ENCODE measurements at regions not wholly inside any gene's neighbourhood (a gene's known extent, or its start where the extent isn't known, plus 50 kb on each side); places are given as distances from the start of the nearest gene placed in this dataset.

- H3K27me3 ChIP-seq (replicated peaks; ENCODE audit: control insufficient read depth, insufficient read depth, low read length): no peaks in the 10 kb centered on the region
- H3K4me3 ChIP-seq (ENCODE audit: low read length): no peak overlapping the region
- H3K4me1 ChIP-seq (ENCODE audit: control insufficient read depth, insufficient read depth, low read length): peaks cover 35% of the 10 kb centered on the region
- H3K36me3 ChIP-seq (ENCODE audit: control insufficient read depth, insufficient read depth, low read length, severe bottlenecking): no peaks in the 10 kb centered on the region
- H3K9ac ChIP-seq (ENCODE audit: low read length): no peak overlapping the region
- peak; percentile 31 for DNase-seq (ENCODE audit: low read depth)
- no peaks in the 10 kb centered on the region for H3K9me3 ChIP-seq (ENCODE audit: control insufficient read depth, low read length)
These were observed 63.2 kb upstream of the GUCY1A1 start for GRCh38 chr4:155603360-155603891.

GRCh38 chr4:155602351-155603140 is 64.1 kb upstream of the GUCY1A1 start:
- H3K9me3 ChIP-seq (ENCODE audit: control insufficient read depth, low read length): no peaks in the 10 kb centered on the region
- H3K36me3 ChIP-seq (ENCODE audit: control insufficient read depth, insufficient read depth, low read length, severe bottlenecking): no peaks in the 10 kb centered on the region
- no peak overlapping the region for H3K4me3 ChIP-seq (ENCODE audit: low read length)
- peaks cover 35% of the 10 kb centered on the region for H3K4me1 ChIP-seq (ENCODE audit: control insufficient read depth, insufficient read depth, low read length)
- no peak overlapping the region for H3K9ac ChIP-seq (ENCODE audit: low read length)
- DNase-seq (ENCODE audit: low read depth): peak; percentile 57
- no peaks in the 10 kb centered on the region for H3K27me3 ChIP-seq (replicated peaks; ENCODE audit: control insufficient read depth, insufficient read depth, low read length)

GRCh38 chr4:155600244-155600643 is 66.4 kb upstream of the GUCY1A1 start:
- Histone ChIP-seq H3K9me3 (ENCODE audit: control insufficient read depth, low read length) (no peaks in the 10 kb centered on the region), H3K27me3 (replicated peaks; ENCODE audit: control insufficient read depth, insufficient read depth, low read length) (no peaks in the 10 kb centered on the region), H3K4me3 (ENCODE audit: low read length) (no peak overlapping the region), H3K9ac (ENCODE audit: low read length) (no peak overlapping the region), H3K36me3 (ENCODE audit: control insufficient read depth, insufficient read depth, low read length, severe bottlenecking) (no peaks in the 10 kb centered on the region), H3K4me1 (ENCODE audit: control insufficient read depth, insufficient read depth, low read length) (peaks cover 33% of the 10 kb centered on the region)
- DNase-seq (ENCODE audit: low read depth): no peak

- no peak for DNase-seq (ENCODE audit: low read depth)
- Histone ChIP-seq H3K9me3 (ENCODE audit: control insufficient read depth, low read length) (no peaks in the 10 kb centered on the region), H3K36me3 (ENCODE audit: control insufficient read depth, insufficient read depth, low read length, severe bottlenecking) (no peaks in the 10 kb centered on the region)
These were observed 67.1 kb upstream of the GUCY1A1 start for GRCh38 chr4:155599596-155599995.

GRCh38 chr4:155599085-155599484 is 67.6 kb upstream of the GUCY1A1 start:
- Histone ChIP-seq H3K4me3 (ENCODE audit: low read length) (no peak overlapping the region), H3K36me3 (ENCODE audit: control insufficient read depth, insufficient read depth, low read length, severe bottlenecking) (no peaks in the 10 kb centered on the region), H3K27me3 (replicated peaks; ENCODE audit: control insufficient read depth, insufficient read depth, low read length) (no peaks in the 10 kb centered on the region), H3K4me1 (ENCODE audit: control insufficient read depth, insufficient read depth, low read length) (peaks cover 22% of the 10 kb centered on the region), H3K9me3 (ENCODE audit: control insufficient read depth, low read length) (no peaks in the 10 kb centered on the region), H3K9ac (ENCODE audit: low read length) (no peak overlapping the region)
- no peak for DNase-seq (ENCODE audit: low read depth)

More at GRCh38 chr4:155599596-155599995, 67.1 kb upstream of the GUCY1A1 start:
- Histone ChIP-seq H3K4me1 (ENCODE audit: control insufficient read depth, insufficient read depth, low read length) (peaks cover 27% of the 10 kb centered on the region), H3K4me3 (ENCODE audit: low read length) (no peak overlapping the region), H3K9ac (ENCODE audit: low read length) (no peak overlapping the region), H3K27me3 (replicated peaks; ENCODE audit: control insufficient read depth, insufficient read depth, low read length) (no peaks in the 10 kb centered on the region)

GRCh38 chr4:155597933-155598451 is 68.7 kb upstream of the GUCY1A1 start:
- no peaks in the 10 kb centered on the region for H3K9me3 ChIP-seq (ENCODE audit: control insufficient read depth, low read length)
- no peak overlapping the region for H3K9ac ChIP-seq (ENCODE audit: low read length)
- H3K36me3 ChIP-seq (ENCODE audit: control insufficient read depth, insufficient read depth, low read length, severe bottlenecking): no peaks in the 10 kb centered on the region
- H3K4me1 ChIP-seq (ENCODE audit: control insufficient read depth, insufficient read depth, low read length): peaks cover 22% of the 10 kb centered on the region
- H3K27me3 ChIP-seq (replicated peaks; ENCODE audit: control insufficient read depth, insufficient read depth, low read length): no peaks in the 10 kb centered on the region
- no peak for DNase-seq (ENCODE audit: low read depth)
- no peak overlapping the region for H3K4me3 ChIP-seq (ENCODE audit: low read length)

GRCh38 chr4:155597281-155597680 is 69.4 kb upstream of the GUCY1A1 start:
- no peak overlapping the region for H3K9ac ChIP-seq (ENCODE audit: low read length)
- H3K9me3 ChIP-seq (ENCODE audit: control insufficient read depth, low read length): no peaks in the 10 kb centered on the region
- peaks cover 21% of the 10 kb centered on the region for H3K4me1 ChIP-seq (ENCODE audit: control insufficient read depth, insufficient read depth, low read length)
- H3K27me3 ChIP-seq (replicated peaks; ENCODE audit: control insufficient read depth, insufficient read depth, low read length): no peaks in the 10 kb centered on the region
- no peak overlapping the region for H3K4me3 ChIP-seq (ENCODE audit: low read length)
- DNase-seq (ENCODE audit: low read depth): no peak
- no peaks in the 10 kb centered on the region for H3K36me3 ChIP-seq (ENCODE audit: control insufficient read depth, insufficient read depth, low read length, severe bottlenecking)

GRCh38 chr4:155593793-155594192 is 72.9 kb upstream of the GUCY1A1 start:
- DNase-seq (ENCODE audit: low read depth): no peak
- Histone ChIP-seq H3K9ac (ENCODE audit: low read length) (no peak overlapping the region), H3K4me1 (ENCODE audit: control insufficient read depth, insufficient read depth, low read length) (peaks cover 28% of the 10 kb centered on the region), H3K27me3 (replicated peaks; ENCODE audit: control insufficient read depth, insufficient read depth, low read length) (no peaks in the 10 kb centered on the region), H3K4me3 (ENCODE audit: low read length) (no peak overlapping the region), H3K9me3 (ENCODE audit: control insufficient read depth, low read length) (no peaks in the 10 kb centered on the region), H3K36me3 (ENCODE audit: control insufficient read depth, insufficient read depth, low read length, severe bottlenecking) (no peaks in the 10 kb centered on the region)

- Histone ChIP-seq H3K4me3 (ENCODE audit: low read length) (no peak overlapping the region), H3K27me3 (replicated peaks; ENCODE audit: control insufficient read depth, insufficient read depth, low read length) (no peaks in the 10 kb centered on the region), H3K9ac (ENCODE audit: low read length) (no peak overlapping the region), H3K36me3 (ENCODE audit: control insufficient read depth, insufficient read depth, low read length, severe bottlenecking) (no peaks in the 10 kb centered on the region), H3K4me1 (ENCODE audit: control insufficient read depth, insufficient read depth, low read length) (peaks cover 22% of the 10 kb centered on the region), H3K9me3 (ENCODE audit: control insufficient read depth, low read length) (no peaks in the 10 kb centered on the region)
- no peak for DNase-seq (ENCODE audit: low read depth)
These were observed 73.7 kb upstream of the GUCY1A1 start for GRCh38 chr4:155592938-155593297.

- H3K36me3 ChIP-seq (ENCODE audit: control insufficient read depth, insufficient read depth, low read length, severe bottlenecking): no peaks in the 10 kb centered on the region
- peaks cover 22% of the 10 kb centered on the region for H3K4me1 ChIP-seq (ENCODE audit: control insufficient read depth, insufficient read depth, low read length)
- H3K27me3 ChIP-seq (replicated peaks; ENCODE audit: control insufficient read depth, insufficient read depth, low read length): no peaks in the 10 kb centered on the region
- DNase-seq (ENCODE audit: low read depth): peak; percentile 92
- H3K4me3 ChIP-seq (ENCODE audit: low read length): no peak overlapping the region
- no peaks in the 10 kb centered on the region for H3K9me3 ChIP-seq (ENCODE audit: control insufficient read depth, low read length)
- H3K9ac ChIP-seq (ENCODE audit: low read length): no peak overlapping the region
These were observed 74.3 kb upstream of the GUCY1A1 start for GRCh38 chr4:155592179-155592937.

- H3K4me1 ChIP-seq (ENCODE audit: control insufficient read depth, insufficient read depth, low read length): peaks cover 22% of the 10 kb centered on the region
- H3K9me3 ChIP-seq (ENCODE audit: control insufficient read depth, low read length): no peaks in the 10 kb centered on the region
- DNase-seq (ENCODE audit: low read depth): no peak
- no peaks in the 10 kb centered on the region for H3K36me3 ChIP-seq (ENCODE audit: control insufficient read depth, insufficient read depth, low read length, severe bottlenecking)
- no peak overlapping the region for H3K4me3 ChIP-seq (ENCODE audit: low read length)
- H3K9ac ChIP-seq (ENCODE audit: low read length): no peak overlapping the region
- no peaks in the 10 kb centered on the region for H3K27me3 ChIP-seq (replicated peaks; ENCODE audit: control insufficient read depth, insufficient read depth, low read length)
These were observed 74.9 kb upstream of the GUCY1A1 start for GRCh38 chr4:155591738-155592143.
